ENCODE measurements at regions not wholly inside any gene's neighbourhood (a gene's known extent, or its start where the extent isn't known, plus 50 kb on each side); places are given as distances from the start of the nearest gene placed in this dataset.

GRCh38 chr4:36467670-36468069 is 186.3 kb downstream of the DTHD1 start:
- TF ChIP-seq POLR2A (IDR thresholded peaks at IDR 0.05) (no peak), CTCF (IDR thresholded peaks at IDR 0.05) (no peak)
